ENCODE measurements at regions not wholly inside any gene's neighbourhood (a gene's known extent, or its start where the extent isn't known, plus 50 kb on each side); places are given as distances from the start of the nearest gene placed in this dataset.

- no peaks in the 10 kb centered on the region for H3K4me1 Mint-ChIP-seq (ENCODE audit: low read depth)
- no peaks in the 10 kb centered on the region for H3K9me3 Mint-ChIP-seq
- intact Hi-C loops (cut with micrococcal nuclease) = no loop called here
- H3K27ac Mint-ChIP-seq = no peak overlapping the region
- H3K36me3 Mint-ChIP-seq (ENCODE audit: low read depth) = no peaks in the 10 kb centered on the region
- no peak overlapping the region for H3K4me3 Mint-ChIP-seq
- peaks cover 25% of the 10 kb centered on the region for H3K27me3 Mint-ChIP-seq
These were observed 130.8 kb downstream of the PHLDA1 start for GRCh38 chr12:75900781-75901254.

DNA sequence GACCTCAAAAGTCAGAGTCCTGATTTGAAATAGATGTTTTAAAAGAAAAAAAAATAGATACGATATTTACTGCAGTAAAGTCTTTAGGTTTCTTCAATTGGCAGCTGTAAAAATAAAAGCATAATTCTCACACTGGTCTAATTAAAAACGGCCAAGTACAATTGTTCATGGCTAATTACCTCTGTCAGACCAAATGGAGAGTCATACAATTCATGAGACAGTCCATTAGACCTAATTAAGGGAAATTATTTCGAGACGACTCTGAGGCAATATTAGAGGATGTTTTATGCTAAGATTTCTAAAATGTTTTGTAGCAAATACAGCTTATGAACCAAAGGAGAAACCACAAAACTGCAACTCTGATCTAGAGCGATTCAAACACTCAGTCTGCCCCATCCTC, 131.3 kb downstream of the PHLDA1 start:
- intact Hi-C loops (cut with micrococcal nuclease) = no loop called here
- peaks cover 29% of the 10 kb centered on the region for H3K27me3 Mint-ChIP-seq
- H3K4me3 Mint-ChIP-seq = no peak overlapping the region
- no peak overlapping the region for H3K27ac Mint-ChIP-seq
- no peaks in the 10 kb centered on the region for H3K36me3 Mint-ChIP-seq (ENCODE audit: low read depth)
- H3K4me1 Mint-ChIP-seq (ENCODE audit: low read depth) = no peaks in the 10 kb centered on the region
- no peaks in the 10 kb centered on the region for H3K9me3 Mint-ChIP-seq

DNA sequence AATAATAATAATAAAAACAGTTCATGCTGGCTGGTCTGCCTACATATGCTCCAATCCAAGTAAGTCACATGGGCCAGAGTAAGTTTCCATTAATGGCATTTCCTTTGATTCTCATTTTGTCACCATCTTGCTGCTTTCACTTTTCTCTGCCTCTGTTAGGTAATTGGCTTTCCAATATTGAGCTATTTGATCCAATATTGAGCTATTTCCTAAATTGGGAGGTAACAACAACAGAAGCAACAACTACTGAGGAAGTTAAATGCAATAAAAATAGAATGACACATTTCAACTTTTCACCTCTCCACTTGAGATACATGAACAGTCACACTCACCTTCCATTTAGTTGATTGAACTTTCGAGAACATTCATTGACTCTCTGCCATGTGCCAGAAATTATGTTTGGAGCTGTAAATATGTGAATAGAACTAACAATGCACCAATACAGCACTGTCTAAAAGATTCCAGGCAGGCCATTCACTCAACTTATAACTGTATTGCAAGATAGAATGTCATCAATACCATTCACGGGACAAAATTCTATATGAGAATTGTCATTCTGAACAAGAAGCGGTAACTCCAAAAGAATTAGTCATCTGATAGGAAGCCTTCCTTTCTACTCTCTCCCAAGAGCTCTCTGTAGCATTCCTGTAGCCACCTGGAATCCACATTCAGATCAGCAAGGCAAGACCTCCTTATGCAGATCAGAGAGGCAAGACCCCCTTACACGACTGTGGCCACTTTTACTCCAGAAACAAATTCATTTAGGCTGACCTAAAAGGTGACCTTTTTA, 136.4 kb downstream of the PHLDA1 start:
- intact Hi-C loops (cut with micrococcal nuclease) = no loop called here
- Mint-ChIP-seq H3K4me1 (ENCODE audit: low read depth) (no peaks in the 10 kb centered on the region), H3K27ac (no peak overlapping the region), H3K36me3 (ENCODE audit: low read depth) (no peaks in the 10 kb centered on the region), H3K9me3 (no peaks in the 10 kb centered on the region), H3K27me3 (peaks cover 37% of the 10 kb centered on the region), H3K4me3 (no peak overlapping the region)

GRCh38 chr12:75893765-75894164, 137.8 kb downstream of the PHLDA1 start:
- H3K4me1 Mint-ChIP-seq (ENCODE audit: low read depth) = no peaks in the 10 kb centered on the region
- no peaks in the 10 kb centered on the region for H3K36me3 Mint-ChIP-seq (ENCODE audit: low read depth)
- intact Hi-C loops (cut with micrococcal nuclease) = no loop called here
- H3K4me3 Mint-ChIP-seq = no peak overlapping the region
- no peaks in the 10 kb centered on the region for H3K9me3 Mint-ChIP-seq
- no peak overlapping the region for H3K27ac Mint-ChIP-seq
- peaks cover 37% of the 10 kb centered on the region for H3K27me3 Mint-ChIP-seq

DNA sequence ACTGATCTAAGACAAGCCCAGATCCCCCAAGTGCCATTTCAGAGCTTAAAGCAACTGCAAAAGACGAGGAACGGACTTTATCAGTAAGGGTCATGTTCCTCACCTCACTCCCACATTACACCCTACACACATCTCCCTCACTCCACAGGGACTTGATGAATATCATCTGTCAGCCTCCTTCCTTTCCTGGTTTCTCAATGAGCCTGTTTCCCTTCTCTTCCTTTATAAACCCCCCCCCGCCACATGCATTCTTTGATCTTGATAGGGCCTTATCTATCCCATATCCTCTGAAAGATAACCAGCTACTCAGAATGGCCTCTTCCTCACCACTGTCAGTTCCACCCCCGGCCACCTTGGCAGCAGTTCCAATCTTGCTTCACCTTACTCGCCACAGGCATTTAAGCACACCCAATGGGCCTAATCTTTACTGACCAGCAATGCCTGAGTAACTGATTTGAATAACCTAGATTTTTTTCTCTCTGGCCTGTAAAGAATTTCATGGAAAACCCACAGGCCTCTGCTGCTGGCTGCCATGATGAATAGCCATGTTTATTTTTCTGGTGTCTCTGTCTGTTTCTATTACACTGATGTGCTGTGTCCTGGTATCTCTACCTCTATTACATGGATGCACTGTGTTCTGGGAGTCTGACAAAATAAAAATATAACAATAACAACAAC, 138.7 kb downstream of the PHLDA1 start:
- intact Hi-C loops (cut with micrococcal nuclease) = no loop called here
- Mint-ChIP-seq H3K4me1 (ENCODE audit: low read depth) (no peaks in the 10 kb centered on the region), H3K27me3 (peaks cover 34% of the 10 kb centered on the region)

GRCh38 chr12:75891072-75891471, 140.5 kb downstream of the PHLDA1 start:
- no peak overlapping the region for H3K4me3 Mint-ChIP-seq

More for the DNA sequence above, 138.7 kb downstream of the PHLDA1 start:
- Mint-ChIP-seq H3K36me3 (ENCODE audit: low read depth) (no peaks in the 10 kb centered on the region), H3K9me3 (no peaks in the 10 kb centered on the region), H3K27ac (no peak overlapping the region), H3K4me3 (no peak overlapping the region)

DNA sequence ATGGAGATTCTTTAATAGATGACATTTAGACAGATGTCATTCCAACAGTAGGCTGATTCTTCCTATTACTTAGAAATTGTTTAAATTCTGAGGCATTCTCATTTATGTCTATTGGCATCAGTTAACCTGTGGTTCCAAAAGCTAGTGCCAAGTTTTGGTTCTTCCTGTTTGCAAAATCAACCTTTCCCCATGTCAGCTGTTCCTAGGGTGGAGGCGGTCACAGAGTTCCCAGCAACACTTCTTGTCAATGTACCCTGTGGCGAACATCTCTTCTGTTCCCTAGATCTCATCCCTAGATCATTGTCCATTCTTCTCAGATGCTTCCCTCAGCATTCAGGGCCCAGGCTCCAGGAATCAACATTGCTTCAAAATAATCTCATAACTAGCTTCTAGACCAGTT, 140.9 kb downstream of the PHLDA1 start:
- Mint-ChIP-seq H3K36me3 (ENCODE audit: low read depth) (no peaks in the 10 kb centered on the region), H3K4me3 (no peak overlapping the region), H3K27ac (no peak overlapping the region), H3K4me1 (ENCODE audit: low read depth) (no peaks in the 10 kb centered on the region), H3K9me3 (no peaks in the 10 kb centered on the region), H3K27me3 (peaks cover 31% of the 10 kb centered on the region)
- intact Hi-C loops (cut with micrococcal nuclease) = no loop called here

More at GRCh38 chr12:75891072-75891471, 140.5 kb downstream of the PHLDA1 start:
- intact Hi-C loops (cut with micrococcal nuclease) = no loop called here
- no peak overlapping the region for H3K27ac Mint-ChIP-seq
- H3K9me3 Mint-ChIP-seq = no peaks in the 10 kb centered on the region
- H3K4me1 Mint-ChIP-seq (ENCODE audit: low read depth) = no peaks in the 10 kb centered on the region
- peaks cover 32% of the 10 kb centered on the region for H3K27me3 Mint-ChIP-seq
- H3K36me3 Mint-ChIP-seq (ENCODE audit: low read depth) = no peaks in the 10 kb centered on the region

- intact Hi-C loops (cut with micrococcal nuclease) = no loop called here
- Mint-ChIP-seq H3K4me3 (no peak overlapping the region), H3K27me3 (peaks cover 29% of the 10 kb centered on the region), H3K4me1 (ENCODE audit: low read depth) (no peaks in the 10 kb centered on the region), H3K27ac (no peak overlapping the region), H3K9me3 (no peaks in the 10 kb centered on the region), H3K36me3 (ENCODE audit: low read depth) (no peaks in the 10 kb centered on the region)
These were observed 141.4 kb downstream of the PHLDA1 start for GRCh38 chr12:75890141-75890540.

DNA sequence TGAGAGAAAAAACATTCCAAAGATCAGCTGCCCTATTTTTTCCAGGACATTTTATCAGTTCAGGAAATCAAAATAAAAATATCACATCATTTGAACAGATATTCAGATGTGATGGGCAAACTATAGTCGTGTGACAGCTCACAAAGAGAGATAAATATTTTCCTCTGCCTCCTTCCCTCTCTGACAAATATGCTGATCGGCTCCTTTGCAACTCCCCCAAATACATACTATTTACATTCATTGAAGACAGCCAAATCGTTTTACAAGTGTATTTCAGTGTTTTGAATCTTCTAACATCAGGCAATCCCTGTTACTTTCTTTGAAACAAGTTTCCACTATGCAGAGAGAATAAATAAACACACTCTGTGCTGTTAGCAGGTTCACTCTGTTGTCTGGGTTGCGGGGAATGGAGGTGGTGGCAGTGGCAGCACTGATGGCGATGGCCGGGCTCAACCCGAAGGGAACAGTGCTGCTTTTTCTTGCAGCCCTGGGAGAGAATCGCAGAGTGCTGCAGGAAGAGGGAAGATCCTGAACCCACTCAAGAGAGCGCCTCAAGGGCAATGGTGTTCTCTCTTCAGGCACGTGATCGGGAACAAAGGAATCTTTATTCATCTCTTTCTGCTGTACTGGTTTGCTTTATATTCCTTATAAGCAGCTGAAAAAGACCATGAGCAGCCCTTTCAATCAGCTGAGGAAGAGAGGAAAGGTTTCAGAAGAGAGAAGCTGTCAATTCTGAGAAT, 142.5 kb downstream of the PHLDA1 start:
- intact Hi-C loops (cut with micrococcal nuclease) = no loop called here
- Mint-ChIP-seq H3K27me3 (peaks cover 37% of the 10 kb centered on the region), H3K9me3 (no peaks in the 10 kb centered on the region), H3K36me3 (ENCODE audit: low read depth) (no peaks in the 10 kb centered on the region), H3K27ac (no peak overlapping the region), H3K4me1 (ENCODE audit: low read depth) (no peaks in the 10 kb centered on the region), H3K4me3 (no peak overlapping the region)

DNA sequence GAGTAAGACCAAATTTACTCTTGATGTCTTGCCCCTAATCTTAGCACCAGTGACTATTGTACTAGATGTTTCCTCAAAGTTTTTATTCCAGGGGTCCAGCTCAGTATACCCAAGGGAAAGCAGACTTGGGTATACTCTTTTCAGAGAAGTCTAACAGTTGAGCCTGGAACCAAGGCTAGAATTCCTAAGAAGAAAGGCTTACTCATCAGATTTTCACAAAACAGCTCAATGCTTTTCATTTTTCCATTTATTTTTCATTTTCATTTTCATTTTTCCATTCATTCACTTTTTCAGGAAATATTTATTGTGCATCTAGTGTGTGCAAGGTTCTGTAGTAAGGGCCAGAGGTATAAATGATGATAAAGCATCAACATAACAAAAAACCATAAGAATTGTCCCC, 143.2 kb downstream of the PHLDA1 start:
- H3K27ac Mint-ChIP-seq = no peak overlapping the region
- intact Hi-C loops (cut with micrococcal nuclease) = no loop called here
- no peaks in the 10 kb centered on the region for H3K4me1 Mint-ChIP-seq (ENCODE audit: low read depth)
- no peaks in the 10 kb centered on the region for H3K36me3 Mint-ChIP-seq (ENCODE audit: low read depth)
- H3K9me3 Mint-ChIP-seq = no peaks in the 10 kb centered on the region
- no peak overlapping the region for H3K4me3 Mint-ChIP-seq
- H3K27me3 Mint-ChIP-seq = peaks cover 43% of the 10 kb centered on the region

GRCh38 chr12:75887979-75888378, 143.6 kb downstream of the PHLDA1 start:
- H3K27ac Mint-ChIP-seq = no peak overlapping the region
- H3K36me3 Mint-ChIP-seq (ENCODE audit: low read depth) = no peaks in the 10 kb centered on the region
- no peaks in the 10 kb centered on the region for H3K4me1 Mint-ChIP-seq (ENCODE audit: low read depth)
- H3K9me3 Mint-ChIP-seq = no peaks in the 10 kb centered on the region
- intact Hi-C loops (cut with micrococcal nuclease) = no loop called here
- H3K4me3 Mint-ChIP-seq = no peak overlapping the region
- peaks cover 45% of the 10 kb centered on the region for H3K27me3 Mint-ChIP-seq

DNA sequence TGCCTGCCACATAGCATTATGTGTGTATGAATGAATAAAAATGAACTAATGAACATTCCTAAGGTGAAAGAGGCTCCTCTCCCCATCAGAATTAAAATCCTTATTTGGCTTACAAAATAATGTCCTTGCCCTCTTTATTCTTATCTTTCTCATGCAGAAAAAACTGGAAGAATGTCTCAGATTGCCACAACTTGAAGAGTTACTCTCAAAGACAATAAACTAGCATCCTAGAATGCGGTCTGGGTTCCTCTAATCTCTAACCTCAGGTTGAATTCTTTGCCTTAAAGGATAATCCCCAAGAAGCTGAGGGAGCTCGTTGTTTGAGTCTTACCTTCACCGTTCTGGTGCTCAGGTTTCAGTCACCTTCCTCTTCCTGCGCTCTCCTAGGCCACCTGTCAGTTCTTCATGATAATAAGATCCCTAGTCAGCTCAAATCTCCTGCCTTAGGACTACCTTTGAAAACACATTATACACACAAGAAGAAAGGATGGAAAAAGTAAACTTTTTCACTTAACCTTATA, 147.1 kb downstream of the PHLDA1 start:
- Mint-ChIP-seq H3K4me1 (ENCODE audit: low read depth) (no peaks in the 10 kb centered on the region), H3K9me3 (no peaks in the 10 kb centered on the region), H3K27me3 (peaks cover 35% of the 10 kb centered on the region), H3K36me3 (ENCODE audit: low read depth) (no peaks in the 10 kb centered on the region), H3K4me3 (no peak overlapping the region), H3K27ac (no peak overlapping the region)
- intact Hi-C loops (cut with micrococcal nuclease) = no loop called here

GRCh38 chr12:75883241-75883640, 148.3 kb downstream of the PHLDA1 start:
- intact Hi-C loops (cut with micrococcal nuclease) = no loop called here
- no peaks in the 10 kb centered on the region for H3K36me3 Mint-ChIP-seq (ENCODE audit: low read depth)
- no peak overlapping the region for H3K4me3 Mint-ChIP-seq
- H3K9me3 Mint-ChIP-seq = no peaks in the 10 kb centered on the region
- no peak overlapping the region for H3K27ac Mint-ChIP-seq
- H3K4me1 Mint-ChIP-seq (ENCODE audit: low read depth) = no peaks in the 10 kb centered on the region
- peaks cover 30% of the 10 kb centered on the region for H3K27me3 Mint-ChIP-seq

DNA sequence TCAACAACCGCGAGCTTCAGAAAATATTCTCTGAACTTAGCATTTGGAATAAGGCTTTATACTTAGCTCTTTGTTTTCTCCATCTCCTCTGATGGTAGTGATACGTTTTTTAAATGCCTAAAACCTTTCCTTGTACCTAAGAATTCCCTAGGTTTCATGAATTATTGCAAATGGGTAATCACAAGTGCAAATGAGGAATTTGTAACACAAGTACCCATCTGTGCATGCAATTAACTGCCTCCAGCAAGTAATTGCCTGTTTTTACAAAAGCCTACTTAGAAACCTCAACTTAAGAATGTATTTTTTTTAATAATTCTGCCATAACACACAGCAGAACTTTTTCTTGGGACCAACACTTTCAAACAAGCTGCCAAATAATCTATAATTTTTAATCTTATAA, 149.2 kb downstream of the PHLDA1 start:
- Mint-ChIP-seq H3K27ac (no peak overlapping the region), H3K36me3 (ENCODE audit: low read depth) (no peaks in the 10 kb centered on the region), H3K4me1 (ENCODE audit: low read depth) (no peaks in the 10 kb centered on the region), H3K27me3 (peaks cover 32% of the 10 kb centered on the region), H3K4me3 (no peak overlapping the region), H3K9me3 (no peaks in the 10 kb centered on the region)
- intact Hi-C loops (cut with micrococcal nuclease) = no loop called here
